PC-3 (cell line): ENCODE measurements at regions not wholly inside any gene's neighbourhood (a gene's known extent, or its start where the extent isn't known, plus 50 kb on each side); places are given as distances from the start of the nearest gene placed in this dataset.

Experiments
- CTCF ChIP-seq: fragments of 300-600 bp; sonication (generic); conservative IDR thresholded peaks from 2 replicates; pipeline ENCODE4 v1.5.1; 2017; ENCODE audit warnings: antibody characterized with exemption, low read depth, mild to moderate bottlenecking, low read length
- EZH2 ChIP-seq: fragments of 300-600 bp; sonication (generic); IDR thresholded peaks from one replicate; pipeline ENCODE4 v1.6.1; 2017; ENCODE audit warnings: antibody characterized with exemption, mild to moderate bottlenecking, low read length; ENCODE audit not compliant: unreplicated experiment

- TF ChIP-seq CTCF (no peak), EZH2 (no peak)
These were observed 365.9 kb upstream of the PROK2 start for GRCh38 chr3:72150634-72151412.
